ENCODE measurements at regions not wholly inside any gene's neighbourhood (a gene's known extent, or its start where the extent isn't known, plus 50 kb on each side); places are given as distances from the start of the nearest gene placed in this dataset.
"Not testable (repeated sequence)": the region's sequence is repeated elsewhere in the genome, so short reads cannot be mapped to it uniquely, and the experiment has no call there.

DNA sequence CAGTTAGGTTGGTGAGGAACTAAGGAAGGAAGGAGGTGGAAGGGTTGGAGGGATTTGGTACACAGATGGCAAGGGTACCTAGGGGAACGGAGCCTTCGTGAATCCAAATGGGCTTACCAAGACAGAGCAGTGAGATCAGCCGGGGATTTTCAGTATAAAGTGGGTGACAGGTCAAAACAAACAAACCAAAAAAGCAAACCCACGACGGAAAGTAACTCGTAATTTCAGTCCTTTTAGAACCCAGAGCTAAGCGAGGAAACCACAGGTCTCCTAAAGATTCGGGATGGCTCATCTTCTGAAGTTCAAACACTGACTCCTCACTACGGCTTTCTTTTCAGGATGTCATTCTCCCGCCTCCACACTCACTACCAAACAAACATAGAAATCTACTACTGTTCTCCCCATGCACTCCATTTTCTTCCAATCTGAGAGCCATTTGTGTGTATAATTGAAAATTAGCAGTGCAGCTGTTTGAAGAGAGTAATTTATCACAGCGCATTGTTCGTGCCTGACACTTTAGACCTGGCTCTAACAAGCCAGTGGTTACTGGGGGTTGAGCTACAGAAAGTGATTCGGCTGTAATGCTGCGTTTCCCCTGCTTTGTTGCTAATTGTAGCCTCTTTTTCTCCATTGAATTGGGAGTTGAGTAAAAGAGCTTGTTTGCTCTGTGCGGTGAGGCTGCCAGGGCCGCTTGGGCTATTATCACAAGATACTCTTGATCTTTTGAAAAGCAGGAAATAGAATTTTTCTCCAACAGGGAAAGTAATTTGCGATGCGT, 64.7 kb upstream of the CCDC39 start:
- no peak for DNase-seq (ENCODE audit: low read depth)

DNA sequence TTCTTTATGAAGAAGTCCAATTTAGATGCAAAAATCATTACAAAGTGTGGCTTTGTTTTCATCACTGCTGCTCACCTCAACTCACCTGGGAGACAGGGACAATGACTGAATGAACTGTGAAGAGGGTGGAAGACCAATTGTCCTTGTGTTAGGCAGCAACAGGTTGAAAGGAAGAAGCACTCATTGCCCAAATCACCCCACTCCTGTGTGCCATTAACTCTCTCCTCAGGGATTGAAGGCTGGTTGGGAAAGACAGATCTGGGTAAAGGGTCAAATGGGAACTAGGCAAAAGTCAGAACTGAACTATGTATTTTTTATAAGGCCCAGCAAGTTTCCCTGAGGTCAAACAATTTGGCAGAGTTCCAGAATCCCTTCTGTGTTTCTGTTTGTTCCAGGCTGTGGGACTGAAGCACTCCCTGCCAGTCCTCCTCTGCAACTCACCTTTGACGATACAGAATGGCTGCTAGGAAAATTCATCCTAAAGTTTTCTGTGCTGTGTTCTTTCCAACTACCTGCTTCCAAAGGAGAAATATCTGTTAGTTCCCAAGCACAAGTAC, 68.6 kb upstream of the CCDC39 start:
- no peak for DNase-seq (ENCODE audit: low read depth)

DNA sequence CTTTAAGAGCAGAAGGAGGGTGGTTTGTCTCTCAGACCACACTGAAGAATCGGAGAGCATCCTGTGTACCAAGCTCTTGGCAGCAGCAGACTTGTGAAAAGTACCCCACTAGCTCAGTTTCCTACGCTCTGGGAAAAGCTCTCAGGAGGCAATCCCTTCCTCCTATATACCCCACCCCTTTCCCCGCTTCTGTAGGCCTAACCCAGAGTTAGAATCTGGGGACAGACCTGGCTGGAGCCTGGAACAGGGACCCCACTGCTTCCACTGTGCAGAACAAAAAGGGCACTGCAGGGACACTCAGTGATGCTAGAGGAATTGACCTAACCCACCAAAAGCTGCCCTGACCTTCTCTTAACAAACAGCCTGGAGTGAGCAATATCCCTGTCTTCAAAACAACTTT, 70.0 kb upstream of the CCDC39 start:
- no peak for DNase-seq (ENCODE audit: low read depth)

DNA sequence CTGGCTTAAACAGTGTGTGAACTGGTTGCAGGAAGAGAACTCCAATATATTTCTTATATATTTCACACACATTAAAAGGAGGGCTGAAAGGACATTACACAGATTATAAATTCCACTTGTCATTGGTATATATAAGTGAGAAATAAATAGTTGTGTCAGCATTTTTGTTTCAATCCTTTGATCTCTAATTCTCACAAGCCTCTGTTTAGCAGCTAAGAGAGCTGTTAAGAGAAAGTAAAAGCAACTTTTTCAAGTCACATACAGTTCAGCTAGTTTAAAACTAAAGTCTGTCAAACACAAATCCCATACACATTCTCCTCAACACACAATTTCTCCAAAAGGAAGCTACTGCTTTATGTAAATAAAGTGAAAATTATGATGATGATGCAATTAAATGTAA, 70.5 kb upstream of the CCDC39 start:
- DNase-seq (ENCODE audit: low read depth) = no peak

DNA sequence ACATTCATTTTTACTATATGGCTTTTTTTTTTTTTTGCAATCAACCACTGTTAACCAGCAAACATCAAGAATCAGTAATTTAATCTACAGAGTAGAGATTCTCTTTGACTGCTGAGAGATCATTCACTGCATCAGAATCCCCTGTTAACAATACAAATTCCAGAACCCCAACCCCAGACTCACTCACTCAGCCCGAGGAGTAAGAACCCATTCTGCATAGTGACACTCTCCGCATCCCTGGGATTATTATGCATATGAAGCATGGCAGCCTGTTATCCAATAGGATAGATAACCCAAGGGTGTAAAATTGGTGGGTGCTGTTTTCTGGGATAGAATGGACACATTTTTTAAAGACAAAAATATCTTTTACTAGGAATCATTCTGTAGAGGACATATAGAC, 76.3 kb upstream of the CCDC39 start:
- no peak for DNase-seq (ENCODE audit: low read depth)

DNA sequence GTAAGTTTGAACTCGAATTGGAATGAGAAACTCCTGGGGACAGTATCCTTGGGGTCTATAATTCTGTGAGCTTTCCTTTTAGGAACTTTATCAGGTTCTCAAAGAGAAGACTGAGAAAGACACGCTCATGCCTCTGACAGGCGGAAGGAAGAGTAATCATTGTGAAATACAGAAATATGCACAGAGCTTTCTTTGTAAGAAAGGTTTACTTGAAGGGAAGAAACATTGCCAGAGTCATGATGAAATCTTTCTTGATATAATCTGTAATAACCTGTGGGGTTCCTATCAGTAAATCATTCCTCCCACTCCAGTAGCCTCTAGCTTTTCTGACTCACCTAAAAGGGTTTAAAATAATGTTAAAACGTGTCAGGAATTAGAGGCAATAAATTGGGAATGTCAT, 83.6 kb upstream of the CCDC39 start:
- no peak for DNase-seq (ENCODE audit: low read depth)

DNA sequence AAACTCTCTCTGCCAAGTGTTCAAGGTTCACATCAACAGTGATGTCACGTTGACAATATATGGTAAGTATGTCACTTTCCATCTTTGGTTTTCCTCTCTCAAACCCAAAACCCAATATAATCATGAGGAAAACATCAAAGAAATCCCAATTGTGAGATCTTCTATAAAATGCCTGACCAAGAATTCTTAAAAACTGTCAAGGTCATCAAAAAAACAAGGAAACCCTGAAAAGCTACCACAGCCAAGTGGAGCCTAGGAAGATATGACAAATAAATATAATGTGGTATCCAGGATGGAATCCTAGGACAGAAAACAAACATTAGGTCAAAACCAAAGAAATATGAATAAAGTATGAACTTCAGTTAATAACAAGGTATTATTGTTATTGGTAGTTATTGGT, 85.2 kb upstream of the CCDC39 start:
- DNase-seq (ENCODE audit: low read depth) = no peak

DNA sequence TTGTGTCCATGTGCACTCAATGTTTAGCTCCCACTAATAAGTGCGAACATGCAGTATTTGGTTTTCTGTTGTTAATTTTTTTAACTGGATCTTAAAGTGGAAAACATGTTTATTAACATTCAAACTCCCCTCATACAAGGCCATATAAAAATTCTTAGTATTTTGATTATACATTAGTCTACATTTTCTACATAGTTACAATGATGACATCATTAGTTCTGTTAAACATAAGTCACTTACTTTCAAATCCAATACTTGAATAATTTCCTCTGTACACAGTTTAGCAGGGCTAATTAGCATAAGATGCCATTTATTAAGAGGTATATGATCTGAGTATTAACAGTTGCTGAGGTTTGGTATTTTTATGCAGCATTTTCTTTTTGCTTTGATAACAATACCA, 91.3 kb upstream of the CCDC39 start:
- DNase-seq (ENCODE audit: low read depth) = no peak

DNA sequence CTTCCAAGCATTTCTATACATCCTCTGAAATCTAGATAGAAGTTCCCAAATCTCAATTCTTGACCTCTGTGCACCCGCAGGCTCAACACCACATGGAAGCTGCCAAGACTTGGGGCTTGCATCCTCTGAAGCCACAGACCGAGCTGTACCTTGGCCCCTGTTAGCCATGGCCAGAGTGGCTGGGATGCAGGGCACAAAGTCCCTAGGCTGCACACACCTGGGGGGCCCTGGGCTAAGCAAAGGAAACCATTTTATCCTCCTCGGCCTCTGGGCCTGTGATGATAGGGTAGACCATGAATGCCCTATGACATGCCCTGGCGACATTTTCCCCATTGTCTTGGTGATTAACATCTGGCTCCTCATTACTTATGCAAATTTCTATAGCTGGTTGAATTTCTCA, 97.1 kb upstream of the CCDC39 start:
- DNase-seq (ENCODE audit: low read depth) = no peak

DNA sequence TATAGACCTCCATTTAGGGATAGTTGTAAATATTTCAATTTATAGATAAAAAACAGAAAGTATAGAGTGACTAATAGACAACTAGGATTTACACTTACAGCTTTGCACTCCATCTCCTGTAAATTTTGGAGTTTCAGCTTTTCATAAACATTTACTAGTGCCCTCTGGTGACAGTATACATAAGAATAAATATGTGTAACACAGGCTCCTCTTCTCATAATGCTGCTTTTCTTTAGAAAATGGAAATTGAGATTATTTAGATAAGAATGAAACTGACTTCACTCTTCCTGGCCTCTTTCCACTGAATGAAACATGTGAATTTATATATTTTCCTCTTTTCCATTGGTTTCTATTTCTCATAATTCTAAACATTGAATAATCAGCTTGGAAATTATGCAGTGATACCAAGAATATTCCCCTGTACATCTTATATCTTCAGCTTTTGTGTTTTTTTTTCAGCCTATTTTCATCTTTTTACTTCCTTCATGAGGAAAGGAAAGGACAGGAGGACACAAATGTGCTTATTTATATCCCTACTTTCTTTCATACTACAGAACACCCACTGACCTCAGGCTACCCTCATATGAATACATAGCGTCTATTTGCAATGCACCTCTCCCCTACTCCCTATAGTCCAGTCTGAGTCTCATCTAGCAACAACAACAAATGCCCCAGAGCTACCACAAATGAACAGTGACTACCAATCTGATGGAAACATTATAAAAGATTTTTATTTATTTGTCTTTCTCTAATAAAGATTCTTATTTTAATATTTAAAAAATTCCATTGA, 103.1 kb upstream of the CCDC39 start:
- DNase-seq (ENCODE audit: low read depth) = no peak

DNA sequence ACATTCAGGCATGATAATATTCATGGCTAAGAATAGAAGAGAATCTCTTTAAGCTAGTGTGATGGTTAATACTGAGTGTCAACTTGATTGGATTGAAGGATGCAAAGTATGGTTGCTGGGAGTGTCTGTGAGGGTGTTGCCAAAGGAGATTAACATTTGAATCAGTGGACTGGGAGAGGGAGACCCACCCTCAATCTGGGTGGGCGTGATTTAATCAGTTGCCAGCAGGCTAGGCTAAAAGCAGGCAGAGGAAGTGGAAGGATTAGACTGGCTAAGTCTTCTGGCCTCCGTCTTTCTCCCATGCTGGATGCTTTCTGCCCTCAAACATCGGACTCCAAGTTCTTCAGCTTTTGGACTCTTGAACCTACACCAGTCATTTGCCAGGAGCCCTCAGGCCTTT, 106.9 kb upstream of the CCDC39 start:
- not testable (repeated sequence) for DNase-seq (ENCODE audit: low read depth)

DNA sequence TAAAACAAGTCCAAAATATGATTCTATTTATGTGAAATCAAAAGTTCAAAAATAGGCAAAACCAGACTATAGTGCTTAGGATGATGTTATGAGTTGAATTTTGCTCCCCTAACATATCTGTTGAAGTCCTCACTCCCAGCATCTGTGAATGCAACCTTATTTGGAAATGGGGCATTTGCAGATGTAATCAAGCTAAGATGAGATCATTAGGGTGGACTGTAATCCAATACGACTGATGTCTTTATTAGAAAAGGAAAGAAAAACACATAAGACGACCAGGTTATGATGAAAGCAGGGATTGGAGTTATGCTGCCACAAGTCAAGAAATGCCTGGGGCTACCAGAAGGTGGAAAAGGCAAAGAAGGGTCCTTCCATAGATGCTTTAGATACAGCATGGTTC, 110.5 kb upstream of the CCDC39 start:
- DNase-seq (ENCODE audit: low read depth) = no peak

DNA sequence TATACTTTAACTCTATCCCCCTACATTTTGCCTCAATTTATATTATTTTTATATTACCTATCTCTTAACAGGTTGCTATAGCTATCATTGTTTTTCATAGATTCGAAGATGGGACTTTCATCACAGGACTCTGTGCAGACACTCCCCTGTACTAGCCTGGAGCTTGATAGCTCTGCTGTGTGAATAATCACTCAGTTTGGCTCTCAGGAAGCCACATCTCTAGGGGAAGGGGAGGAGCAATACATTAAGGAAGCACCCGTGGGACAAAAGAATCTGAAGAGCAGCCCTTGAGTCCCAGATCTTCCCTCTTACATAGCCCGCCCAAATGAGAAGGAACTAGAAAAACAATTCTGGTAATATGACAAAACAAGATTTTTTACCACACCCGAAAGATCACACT, 114.3 kb upstream of the FXR1 start:
- DNase-seq (ENCODE audit: low read depth) = no peak

DNA sequence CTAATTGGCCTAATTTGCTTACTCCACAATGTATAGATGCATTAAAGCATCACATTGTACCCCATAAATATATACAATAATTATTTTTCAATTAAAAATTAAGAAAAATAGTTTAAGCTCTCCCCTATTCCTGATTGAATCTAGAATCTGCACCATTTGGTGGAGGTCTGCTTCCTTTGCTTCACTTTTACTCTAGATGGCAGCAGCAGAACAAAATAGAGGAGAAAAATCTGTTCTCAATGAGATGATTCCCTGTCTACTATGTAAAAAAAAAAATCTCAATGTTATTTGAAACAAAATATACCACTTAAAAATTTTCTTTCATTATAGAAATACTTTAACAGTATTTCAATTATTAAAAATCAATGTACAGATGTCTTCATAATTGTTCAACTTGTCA, 109.6 kb upstream of the FXR1 start:
- DNase-seq (ENCODE audit: low read depth) = peak; percentile 20

DNA sequence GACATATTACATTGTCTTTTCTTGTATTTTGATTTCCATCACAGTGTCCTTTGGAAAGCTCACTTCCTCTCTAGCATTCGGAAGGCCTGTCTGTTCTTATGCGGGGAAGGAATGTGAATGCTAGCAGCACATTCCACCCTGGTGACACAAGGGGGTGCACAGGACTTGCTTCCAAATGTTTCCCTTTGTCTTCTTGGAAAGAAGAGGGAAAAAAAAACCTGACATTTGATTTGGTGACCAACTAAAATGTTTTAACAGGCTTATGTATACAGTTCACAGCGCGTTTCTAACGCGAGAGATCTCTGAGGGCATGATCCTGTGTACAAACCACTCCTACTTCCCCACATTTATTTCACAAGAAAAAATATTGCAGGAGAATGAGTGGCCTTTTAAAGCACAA, 107.6 kb upstream of the FXR1 start:
- DNase-seq (ENCODE audit: low read depth) = peak; percentile 60

DNA sequence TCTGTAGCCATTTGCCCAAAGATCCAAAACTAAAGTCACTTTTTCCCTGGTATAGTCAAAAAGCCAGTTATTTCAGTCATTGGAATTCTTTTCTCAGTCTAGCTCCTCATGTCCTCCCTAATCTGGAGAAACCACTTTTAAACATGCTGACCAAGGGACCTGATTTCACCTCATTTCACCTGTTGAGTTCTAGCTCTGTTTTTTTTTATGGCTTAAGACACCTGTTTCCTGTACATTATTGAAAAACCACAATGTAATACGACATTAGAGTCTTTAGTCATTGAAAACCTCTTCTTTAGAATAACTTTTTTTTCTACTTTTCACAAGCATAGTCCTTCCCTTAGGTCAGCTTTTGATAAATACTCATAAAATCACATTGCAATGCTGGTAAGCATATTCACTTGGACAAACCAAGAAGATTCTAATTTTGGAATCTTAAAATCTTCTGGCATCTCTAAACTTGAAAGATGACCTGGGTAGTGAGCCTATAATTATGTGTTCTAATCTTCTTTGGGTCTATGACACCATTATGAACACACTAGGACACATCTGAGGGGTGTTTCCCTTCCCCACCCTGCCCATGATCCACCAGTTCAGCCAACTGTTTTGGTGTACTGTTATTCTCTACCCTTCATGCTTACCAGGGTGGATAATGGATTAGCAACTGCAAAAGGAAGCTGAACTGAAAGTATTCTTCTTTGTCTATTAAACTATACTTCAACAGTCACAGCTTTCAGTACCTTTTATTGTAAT, 103.5 kb upstream of the FXR1 start:
- no peak for DNase-seq (ENCODE audit: low read depth)

DNA sequence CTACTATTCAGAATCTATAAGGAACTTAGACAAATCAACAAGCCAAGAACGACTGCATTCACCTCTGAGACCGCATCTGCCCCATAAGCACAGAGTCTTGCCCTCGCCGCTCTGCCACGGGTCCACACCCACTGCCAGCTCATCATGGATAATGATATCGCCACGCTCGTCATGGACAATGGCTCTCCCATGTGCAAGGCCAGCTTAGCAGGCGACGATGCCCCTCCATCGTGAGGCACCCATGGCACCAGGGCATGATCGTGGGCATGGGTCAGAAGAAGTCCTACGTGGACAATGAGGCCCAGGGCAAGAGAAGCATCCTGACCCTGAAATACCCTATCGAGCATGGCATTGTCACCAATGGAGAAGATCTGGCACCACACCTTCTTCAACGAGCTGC, 92.1 kb upstream of the FXR1 start:
- DNase-seq (ENCODE audit: low read depth) = no peak

DNA sequence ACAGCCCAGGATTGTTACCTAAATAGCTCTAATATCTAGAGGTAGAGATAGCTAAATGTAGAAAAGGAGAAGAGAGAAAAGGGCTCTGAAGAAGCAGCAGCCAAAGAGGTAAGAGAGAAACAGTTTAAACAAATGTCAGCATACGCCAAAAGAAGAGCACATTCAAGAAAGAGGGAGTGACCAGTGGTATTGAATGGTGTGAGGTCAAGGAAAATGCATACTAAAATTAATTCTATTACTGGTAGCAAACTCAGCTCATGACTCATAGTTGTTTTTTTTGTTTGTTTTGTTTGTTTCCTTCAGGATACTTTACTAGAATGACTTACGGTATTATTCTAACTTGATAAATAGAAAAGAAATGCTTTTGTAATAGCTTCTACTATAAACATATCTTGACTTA, 86.5 kb upstream of the FXR1 start:
- no peak for DNase-seq (ENCODE audit: low read depth)

DNA sequence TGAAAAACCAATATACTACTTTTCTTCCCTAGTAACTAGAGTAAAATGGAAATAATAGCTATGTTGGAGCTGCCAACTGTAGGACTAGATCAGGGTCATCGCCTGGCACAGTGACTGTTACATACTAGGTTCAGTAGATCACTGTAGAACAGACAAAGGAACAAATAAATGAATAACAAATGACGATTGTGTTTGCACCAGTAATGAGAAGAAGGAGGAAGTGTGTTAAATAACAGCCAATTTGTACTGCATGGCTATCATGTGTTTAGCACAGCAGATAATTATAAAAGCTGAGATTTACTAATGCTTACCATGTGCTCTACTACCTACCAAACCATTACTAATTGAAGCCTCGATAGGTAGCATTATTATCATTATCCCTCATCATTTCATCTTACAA, 85.3 kb upstream of the FXR1 start:
- no peak for DNase-seq (ENCODE audit: low read depth)

DNA sequence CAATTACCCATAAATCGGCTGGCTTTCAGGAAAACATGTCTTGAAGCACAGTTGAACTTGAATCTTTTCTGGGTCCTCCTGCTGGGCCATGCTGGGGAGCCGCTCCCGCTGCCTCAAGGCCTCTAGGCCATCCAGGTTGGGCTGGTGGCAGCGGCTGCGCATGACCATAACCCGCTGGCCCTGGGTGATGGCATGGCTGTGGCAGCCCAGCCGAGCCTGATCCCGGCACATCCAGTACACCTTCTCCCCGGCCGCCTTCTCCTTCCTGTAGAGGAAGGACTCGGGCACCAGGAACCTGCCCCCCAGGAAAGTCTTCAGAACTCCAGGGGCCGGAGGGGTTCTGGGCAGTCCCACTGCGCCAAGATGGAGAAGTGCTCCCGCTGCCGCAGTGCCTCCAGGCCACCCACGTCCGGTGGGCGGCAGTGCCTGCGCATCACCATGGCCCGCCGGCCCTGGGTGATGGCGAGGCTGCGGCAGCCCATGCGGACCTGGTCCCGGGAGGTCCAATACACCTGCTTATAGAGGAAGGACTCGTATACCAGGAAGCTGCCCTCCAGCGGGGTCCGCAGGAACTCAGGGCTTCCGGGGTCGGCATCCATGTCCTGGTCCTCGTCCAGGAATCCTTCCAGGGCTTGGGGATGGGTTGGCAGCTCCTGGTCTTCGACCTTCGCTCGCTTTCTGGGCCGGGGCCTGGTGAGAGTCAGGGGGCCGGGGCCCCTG, 84.3 kb upstream of the FXR1 start:
- DNase-seq (ENCODE audit: low read depth) = no peak

DNA sequence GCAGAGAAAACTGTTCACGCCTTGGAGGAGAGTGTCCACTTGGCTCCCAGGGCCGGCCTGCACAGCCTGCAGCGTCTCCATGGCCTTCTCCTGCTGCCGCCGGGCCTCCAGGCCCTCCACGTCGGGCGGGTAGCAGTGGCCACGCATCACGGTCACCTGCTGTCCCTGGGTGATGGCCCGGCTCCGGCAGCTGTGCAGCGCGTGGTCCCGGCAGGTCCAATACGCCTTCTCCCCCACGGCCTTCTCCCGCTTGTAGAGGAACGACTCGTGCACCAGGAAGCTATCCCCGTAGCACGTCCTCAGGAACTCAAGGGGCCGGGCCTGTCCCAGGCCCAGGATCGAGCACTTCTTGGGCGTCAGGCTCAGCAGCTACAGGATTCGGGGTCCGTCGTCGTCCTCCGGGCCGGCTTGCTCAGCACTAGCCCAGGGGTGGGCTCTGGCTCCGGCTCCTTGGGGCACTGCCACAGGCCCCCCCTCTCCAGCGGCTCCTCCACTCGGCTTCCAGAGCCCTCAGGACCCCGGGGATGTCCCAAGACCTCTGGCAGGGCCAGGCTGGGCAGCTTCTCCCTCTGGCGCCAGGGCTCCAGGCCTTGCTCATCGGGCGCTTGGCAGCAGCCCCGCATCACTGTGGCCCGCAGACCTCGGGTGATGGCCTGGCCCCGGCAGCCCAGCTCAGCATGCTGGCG, 83.6 kb upstream of the FXR1 start:
- no peak for DNase-seq (ENCODE audit: low read depth)
